Endothelial cell of umbilical vein (primary cell): ENCODE measurements at regions not wholly inside any gene's neighbourhood (a gene's known extent, or its start where the extent isn't known, plus 50 kb on each side); places are given as distances from the start of the nearest gene placed in this dataset.

Experiments
- CTCF ChIP-seq, 2 donors: IDR thresholded peaks; 1 replicate in 1 of 2; 2 replicates in 1 of 2; pipeline ENCODE4 v1.5.1; 2011; ENCODE audit warnings: low read length in 2 of 2, mild to moderate bottlenecking in 2 of 2, moderate library complexity in 2 of 2, control low read depth in 1 of 2, inconsistent platforms in 1 of 2, low read depth in 1 of 2; ENCODE audit not compliant: insufficient read depth in 1 of 2; ENCODE audit errors: extremely low read depth in 1 of 2
- EZH2 ChIP-seq: IDR thresholded peaks from 2 replicates; pipeline ENCODE4 v1.6.1; 2012; ENCODE audit warnings: borderline replicate concordance, low read depth, mild to moderate bottlenecking, moderate library complexity, low read length, inconsistent platforms; ENCODE audit not compliant: severe bottlenecking
- FOS ChIP-seq: IDR thresholded peaks from 2 replicates; pipeline ENCODE4 v1.6.1; 2011; ENCODE audit warnings: mild to moderate bottlenecking, low read length, moderate library complexity, borderline replicate concordance; ENCODE audit not compliant: insufficient read depth
- GATA2 ChIP-seq: IDR thresholded peaks from 2 replicates; pipeline ENCODE4 v1.7.0; 2011; ENCODE audit warnings: low read depth, mild to moderate bottlenecking, moderate library complexity, mixed read lengths, low read length; ENCODE audit not compliant: insufficient read length, insufficient read depth
- JUN ChIP-seq: IDR thresholded peaks from 2 replicates; pipeline ENCODE4 v1.6.1; 2011; ENCODE audit warnings: borderline replicate concordance, low read depth; ENCODE audit not compliant: insufficient read length, insufficient read depth
- MAX ChIP-seq: IDR thresholded peaks from 2 replicates; pipeline ENCODE4 v1.6.1; 2011; ENCODE audit not compliant: insufficient read depth, insufficient read length
- MYC ChIP-seq: IDR thresholded peaks from one replicate; pipeline ENCODE4 v1.6.1; 2011; ENCODE audit warnings: mild to moderate bottlenecking, low read depth, low read length
- POLR2AphosphoS5 ChIP-seq: IDR thresholded peaks from 2 replicates; pipeline ENCODE4 v1.6.1; 2012; ENCODE audit warnings: low read depth, mild to moderate bottlenecking, control low read depth, low read length, moderate library complexity; ENCODE audit not compliant: insufficient read depth

DNA sequence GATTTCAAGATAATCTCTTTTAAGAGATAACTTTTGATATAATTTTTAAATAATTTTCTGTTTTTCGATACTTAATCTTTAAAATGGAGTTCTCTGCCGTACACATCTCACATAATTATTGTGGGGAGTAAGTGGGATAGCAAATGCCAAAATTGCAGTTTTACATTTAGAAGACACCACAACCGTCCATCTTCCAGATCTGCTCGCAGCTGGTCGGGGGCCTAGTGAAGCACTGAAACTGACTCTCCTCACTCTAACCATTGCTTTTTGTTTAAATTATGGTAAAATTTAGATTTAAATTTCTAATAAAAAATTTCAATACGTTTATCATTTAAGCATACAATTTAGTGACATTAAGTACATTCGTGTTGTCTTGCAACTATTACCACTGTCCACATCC, 94.2 kb downstream of the PRR15 start:
- TF ChIP-seq EZH2 (no peak), CTCF (IDR thresholded peaks at IDR 0.05; ENCODE audit: extremely low read depth in 1 of 2, insufficient read depth in 1 of 2, low read depth in 1 of 2, low read length in 2 of 2) (no peak), POLR2AphosphoS5 (no peak), GATA2 (no peak), MYC (no peak), FOS (no peak), MAX (no peak), JUN (no peak)
